Activated CD8-positive, alpha-beta memory T cell treated with anti-CD3 and anti-CD28 coated beads, Interleukin-2, amount 10 ng/mL, durations not matched to agents 7 days and 5 days (primary cell): ENCODE measurements at regions not wholly inside any gene's neighbourhood (a gene's known extent, or its start where the extent isn't known, plus 50 kb on each side); places are given as distances from the start of the nearest gene placed in this dataset.
"Not testable (repeated sequence)": the region's sequence is repeated elsewhere in the genome, so short reads cannot be mapped to it uniquely, and the experiment has no call there.

Experiments used
- ATAC-seq: fragments of 150-1000 bp; cut with Tn5 transposase; one replicate; pipeline ENCODE4 v1.10.0; 2021; ENCODE audit warnings: moderate library complexity
- CTCF ChIA-PET: fragments of 350-600 bp; sonication (Branson Sonifier 250); formaldehyde crosslinking; loops from one replicate; lab custom pipeline; 2021; ENCODE audit warnings: antibody characterized with exemption; lab: Charles Lee
- DNase-seq: peaks from one replicate; pipeline ENCODE4 v3.0.0-alpha.2; 2020
- H3K27ac Mint-ChIP-seq: one replicate; pipeline ENCODE4 v1.8.0; 2021; ENCODE audit warnings: mild to moderate bottlenecking, mixed read lengths
- H3K27me3 Mint-ChIP-seq: one replicate; pipeline ENCODE4 v1.8.0; 2021; ENCODE audit warnings: mixed read lengths
- H3K36me3 Mint-ChIP-seq: one replicate; pipeline ENCODE4 v1.8.0; 2021; ENCODE audit warnings: mild to moderate bottlenecking, mixed read lengths
- H3K4me1 Mint-ChIP-seq: one replicate; pipeline ENCODE4 v1.8.0; 2021; ENCODE audit warnings: mixed read lengths
- H3K4me3 Mint-ChIP-seq: one replicate; pipeline ENCODE4 v1.8.0; 2021; ENCODE audit warnings: mild to moderate bottlenecking, moderate library complexity, mixed read lengths
- H3K9me3 Mint-ChIP-seq: one replicate; pipeline ENCODE4 v1.8.0; 2022; ENCODE audit warnings: low read depth, mixed read lengths

DNA sequence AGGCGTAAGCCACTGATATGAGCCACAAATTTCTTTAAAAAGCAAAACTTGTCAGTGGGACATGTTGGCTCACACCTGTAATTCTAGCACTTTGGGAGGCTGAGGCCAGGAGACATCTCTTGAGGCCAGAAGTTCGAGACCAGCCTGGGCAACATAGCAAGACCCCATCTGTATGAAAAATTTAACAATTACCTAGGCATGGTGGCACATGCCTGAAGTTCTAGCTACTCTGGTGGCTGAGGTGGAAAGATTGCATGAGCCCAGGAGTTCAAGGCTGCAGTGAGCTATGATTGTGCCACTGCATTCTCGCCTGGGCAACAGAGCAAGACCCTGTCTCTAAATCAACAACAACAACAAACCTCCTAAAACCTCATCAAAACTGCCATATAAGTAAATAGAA lies 147.6 kb upstream of the BARHL2 start:
- DNase-seq (no peak), ATAC-seq (no peak)
- H3K4me1 Mint-ChIP-seq: no peaks in the 10 kb centered on the region
- CTCF ChIA-PET: no interaction called here
- peaks cover 18% of the 10 kb centered on the region for H3K27me3 Mint-ChIP-seq
- H3K27ac Mint-ChIP-seq: no peak overlapping the region
- H3K36me3 Mint-ChIP-seq: no peaks in the 10 kb centered on the region
- no peak overlapping the region for H3K4me3 Mint-ChIP-seq
- no peaks in the 10 kb centered on the region for H3K9me3 Mint-ChIP-seq

DNA sequence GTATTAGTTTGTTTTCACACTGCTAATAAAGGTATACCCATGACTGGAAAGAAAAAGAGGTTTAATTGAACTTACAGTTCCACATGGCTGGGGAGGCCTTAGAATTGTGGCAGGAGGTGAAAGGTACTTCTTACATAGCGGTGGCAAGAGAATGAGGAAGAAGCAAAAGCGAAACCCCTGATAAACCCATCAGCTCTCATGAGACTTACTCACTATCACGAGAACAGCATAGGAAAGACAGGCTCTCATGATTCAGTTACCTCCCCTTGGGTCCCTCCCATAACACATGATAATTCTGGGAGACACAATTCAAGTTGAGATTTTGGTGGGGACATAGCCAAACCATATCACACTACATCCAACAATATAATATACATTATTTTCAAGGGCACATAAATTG lies 145.7 kb upstream of the BARHL2 start:
- Mint-ChIP-seq H3K4me3 (no peak overlapping the region), H3K4me1 (no peaks in the 10 kb centered on the region), H3K27ac (no peak overlapping the region), H3K9me3 (no peaks in the 10 kb centered on the region), H3K36me3 (no peaks in the 10 kb centered on the region), H3K27me3 (peaks cover 20% of the 10 kb centered on the region)
- no peak for DNase-seq
- CTCF ChIA-PET: no interaction called here
- no peak for ATAC-seq

DNA sequence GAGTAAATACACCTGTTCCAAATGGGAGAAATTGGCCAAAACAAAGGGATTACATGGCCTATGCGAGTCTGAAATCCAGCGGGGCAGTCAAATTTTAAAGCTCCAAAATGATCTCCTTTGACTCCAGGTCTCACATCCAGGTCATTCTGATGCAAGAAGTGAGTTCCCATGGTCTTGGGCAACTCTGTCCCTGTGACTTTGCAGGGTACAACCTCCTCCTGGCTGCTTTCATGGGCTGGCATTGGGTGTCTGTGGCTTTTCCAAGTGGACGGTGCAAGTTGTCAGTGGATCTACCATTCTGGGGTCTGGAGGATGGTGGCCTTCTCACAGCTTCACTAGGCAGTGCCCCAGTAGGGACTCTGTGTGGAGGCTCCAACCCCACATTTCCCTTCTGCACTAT lies 144.3 kb upstream of the BARHL2 start:
- H3K4me1 Mint-ChIP-seq, H3K9me3 Mint-ChIP-seq, H3K27ac Mint-ChIP-seq, DNase-seq, ATAC-seq, CTCF ChIA-PET, H3K36me3 Mint-ChIP-seq, H3K4me3 Mint-ChIP-seq: not testable (repeated sequence)
- peaks cover 24% of the 10 kb centered on the region for H3K27me3 Mint-ChIP-seq

DNA sequence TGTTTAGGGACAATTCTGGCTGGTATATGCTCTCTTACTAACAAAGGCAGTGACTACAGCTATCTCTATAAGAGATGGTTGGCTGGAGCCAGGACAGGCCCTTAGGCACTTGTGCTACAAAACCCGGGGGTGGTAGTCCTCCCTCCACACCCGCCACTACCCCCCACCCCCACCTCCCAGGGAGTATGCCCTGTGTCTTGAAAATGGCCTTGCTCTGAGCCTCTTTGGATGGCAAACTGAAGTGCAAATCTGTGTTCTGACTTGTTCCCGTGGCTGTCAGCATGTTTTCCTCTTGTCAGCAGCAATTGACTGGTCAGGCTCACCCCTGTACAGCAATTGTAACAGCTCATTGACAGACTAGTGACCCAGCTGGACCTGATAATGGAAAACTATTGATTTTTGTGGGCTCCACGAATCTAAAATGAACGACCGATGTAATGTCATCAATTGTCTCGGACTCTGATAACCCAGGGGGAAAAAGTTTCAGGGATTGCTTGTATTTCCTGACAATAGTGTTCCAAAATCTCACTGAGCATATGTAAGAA lies 139.4 kb upstream of the BARHL2 start:
- CTCF ChIA-PET: interaction anchor here (1.0 kb wide), 1 partner anchor 89 kb away, joined by 4 read pairs; no protein-coding TSS in a partner anchor

DNA sequence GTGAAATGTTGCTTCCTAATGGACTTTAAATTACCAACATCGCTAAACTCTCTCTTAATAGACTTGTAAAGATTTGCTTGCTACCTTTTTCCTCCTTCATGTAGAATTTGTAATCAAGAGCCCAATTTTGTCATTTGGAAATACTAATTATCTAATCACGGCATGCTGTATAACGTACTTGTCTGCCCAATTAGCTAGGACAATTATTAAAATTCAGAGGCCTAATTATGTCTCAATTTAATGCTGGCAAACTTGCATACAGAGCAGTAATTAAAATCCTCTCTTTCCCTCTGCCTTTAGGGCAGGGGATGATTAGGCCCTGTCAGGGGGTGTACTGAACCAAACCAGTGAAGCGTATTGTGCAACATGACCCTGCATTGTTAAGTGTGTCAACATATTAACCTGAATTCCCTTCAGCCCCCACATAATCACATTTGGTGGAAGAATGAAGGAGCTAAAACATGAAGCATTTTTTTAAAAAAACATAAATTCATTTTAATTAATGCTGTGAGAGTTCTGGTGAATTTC lies 137.4 kb upstream of the BARHL2 start:
- no peak overlapping the region for H3K4me3 Mint-ChIP-seq
- peaks cover 9% of the 10 kb centered on the region for H3K4me1 Mint-ChIP-seq
- H3K9me3 Mint-ChIP-seq: no peaks in the 10 kb centered on the region
- ATAC-seq: no peak
- H3K27ac Mint-ChIP-seq: no peak overlapping the region
- DNase-seq: no peak
- H3K36me3 Mint-ChIP-seq: no peaks in the 10 kb centered on the region
- CTCF ChIA-PET: interaction anchor here (2.3 kb wide), 1 partner anchor 133 kb away, joined by 7 read pairs; no protein-coding TSS in a partner anchor
- peaks cover 38% of the 10 kb centered on the region for H3K27me3 Mint-ChIP-seq

More for the DNA sequence above, 139.4 kb upstream of the BARHL2 start:
- Mint-ChIP-seq H3K4me3 (no peak overlapping the region), H3K27ac (no peak overlapping the region), H3K9me3 (no peaks in the 10 kb centered on the region), H3K27me3 (peaks cover 38% of the 10 kb centered on the region), H3K4me1 (peaks cover 4% of the 10 kb centered on the region), H3K36me3 (no peaks in the 10 kb centered on the region)
- no peak for DNase-seq
- ATAC-seq: no peak

DNA sequence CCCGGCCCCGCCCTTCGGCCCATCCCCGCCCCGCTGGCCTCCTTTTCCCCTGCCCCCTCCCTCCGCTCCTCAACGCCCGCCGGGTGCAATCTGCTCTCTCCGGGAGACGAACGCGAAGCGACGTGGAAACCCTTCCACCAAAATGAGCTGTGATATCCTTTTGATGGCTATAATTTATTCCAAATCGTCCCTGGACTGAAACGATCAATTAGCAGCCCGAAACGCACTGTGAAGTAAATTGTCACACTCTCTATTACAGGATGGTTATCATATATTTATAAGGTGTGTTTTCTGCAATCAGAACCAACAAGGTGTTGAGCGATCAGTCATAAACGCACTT lies 134.6 kb upstream of the BARHL2 start:
- peaks cover 9% of the 10 kb centered on the region for H3K4me1 Mint-ChIP-seq
- H3K27ac Mint-ChIP-seq: no peak overlapping the region
- CTCF ChIA-PET: interaction anchor here (0.8 to 1.3 kb wide), 4 partner anchors 14 to 314 kb away, joined by 3 to 4 read pairs (median 3); no protein-coding TSS in a partner anchor
- peak overlapping the region; percentile 69 for H3K4me3 Mint-ChIP-seq
- H3K9me3 Mint-ChIP-seq: no peaks in the 10 kb centered on the region
- H3K36me3 Mint-ChIP-seq: no peaks in the 10 kb centered on the region
- DNase-seq (no peak), ATAC-seq (no peak)
- peaks cover 51% of the 10 kb centered on the region for H3K27me3 Mint-ChIP-seq

DNA sequence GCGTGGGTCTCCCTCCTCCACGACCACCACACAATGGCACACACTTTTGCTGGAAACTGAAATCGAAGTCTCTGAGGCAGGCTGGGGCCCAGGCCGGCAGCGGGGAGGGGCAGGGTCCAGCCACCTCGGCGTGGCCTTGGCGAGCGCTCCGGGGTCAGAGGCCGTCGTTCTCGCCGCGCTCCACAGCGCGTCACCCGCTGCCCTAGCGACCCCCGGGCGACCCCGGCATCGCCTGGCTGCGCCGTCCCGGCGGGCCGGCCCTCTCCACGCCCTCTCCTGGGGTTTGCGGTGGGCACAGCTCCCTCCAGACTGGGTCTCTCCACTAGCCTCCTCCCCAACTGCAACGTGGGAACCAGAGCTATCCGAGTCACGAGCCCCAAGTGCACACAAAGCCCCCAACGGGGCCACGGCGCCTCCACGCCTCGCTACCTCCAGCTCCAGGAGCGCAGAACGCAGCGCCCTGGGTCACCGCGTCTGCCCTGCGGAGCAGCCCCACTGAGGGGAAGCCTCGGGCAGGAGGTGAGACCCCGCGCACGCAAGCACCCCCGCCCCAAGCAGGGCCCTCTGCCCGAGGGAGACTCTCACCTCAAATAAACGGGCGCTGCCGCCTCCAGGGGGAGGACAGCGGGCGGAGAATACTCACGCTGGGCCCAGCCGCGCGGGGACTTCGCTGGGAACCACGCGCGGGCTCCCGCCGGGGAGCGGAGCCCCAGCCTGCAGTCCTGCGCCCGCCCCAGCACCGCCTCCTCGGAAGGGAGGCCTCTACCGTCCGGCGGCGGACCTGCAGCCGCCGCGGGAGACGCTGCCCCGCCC lies 134.0 kb upstream of the BARHL2 start:
- Mint-ChIP-seq H3K36me3 (no peaks in the 10 kb centered on the region), H3K27me3 (peaks cover 56% of the 10 kb centered on the region), H3K27ac (no peak overlapping the region), H3K9me3 (no peaks in the 10 kb centered on the region), H3K4me3 (peak overlapping the region; percentile 66), H3K4me1 (peaks cover 9% of the 10 kb centered on the region)
- CTCF ChIA-PET: interaction anchor here (0.8 to 1.2 kb wide), 4 partner anchors 20 to 314 kb away, joined by 3 to 6 read pairs (median 4); no protein-coding TSS in a partner anchor
- ATAC-seq (peak; percentile 98), DNase-seq (peak; percentile 83)

DNA sequence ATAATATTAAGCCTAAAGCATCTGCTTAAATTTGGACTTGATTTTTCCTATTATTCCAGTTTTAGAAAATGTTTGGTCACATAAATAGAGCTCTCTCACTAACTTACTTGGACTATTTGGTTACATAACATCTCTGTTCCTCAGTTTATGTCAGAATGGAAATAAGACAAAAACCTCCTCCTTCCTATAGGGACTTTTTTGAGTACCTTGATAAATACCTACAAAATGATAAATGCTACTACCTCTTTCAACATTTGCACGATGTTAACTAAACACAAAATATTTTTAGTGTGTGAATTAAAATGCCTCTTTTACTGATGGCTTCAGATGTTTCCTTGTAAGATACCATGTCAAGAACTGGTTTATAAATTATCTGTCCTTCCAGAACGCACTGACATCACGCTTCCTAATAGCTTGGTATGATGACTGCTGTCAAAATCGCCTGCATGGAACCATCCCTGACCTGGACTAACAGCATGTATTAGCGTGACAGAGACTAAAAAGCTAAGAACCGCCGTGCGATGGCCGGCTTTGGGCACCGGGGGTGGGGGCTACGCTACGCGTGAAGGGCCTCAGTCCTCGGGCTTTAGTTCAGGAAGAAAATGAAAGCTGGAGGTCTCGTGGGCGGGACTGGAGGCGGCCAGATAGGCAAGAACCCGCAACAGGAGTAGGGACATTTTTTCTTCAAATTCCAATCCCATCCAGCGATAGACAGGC lies 133.2 kb upstream of the BARHL2 start:
- no peak overlapping the region for H3K27ac Mint-ChIP-seq

DNA sequence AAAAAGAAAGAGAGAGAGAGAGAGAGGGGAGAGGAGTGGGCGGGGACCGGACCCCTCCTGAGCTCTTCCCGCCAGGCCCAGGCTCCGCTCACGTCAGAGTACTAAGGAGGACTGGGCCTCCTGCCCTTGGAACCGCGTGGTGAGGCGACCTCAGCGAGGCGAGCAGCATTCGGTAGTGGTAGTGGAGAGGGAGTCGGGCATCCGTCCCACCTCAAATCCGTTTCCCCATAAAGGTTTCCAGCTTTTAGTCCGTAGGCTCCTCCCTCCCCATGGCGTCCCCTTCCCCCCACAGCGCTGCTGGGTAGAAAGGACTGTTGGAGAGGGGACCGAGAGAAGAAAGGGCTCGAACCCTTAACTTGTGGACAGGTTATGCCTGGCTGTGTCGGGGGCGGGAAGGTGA lies 124.4 kb upstream of the BARHL2 start:
- CTCF ChIA-PET: no interaction called here
- Mint-ChIP-seq H3K9me3 (peaks cover 2% of the 10 kb centered on the region), H3K4me1 (peaks cover 2% of the 10 kb centered on the region), H3K27ac (no peak overlapping the region), H3K36me3 (peaks cover 2% of the 10 kb centered on the region), H3K4me3 (no peak overlapping the region), H3K27me3 (peaks cover 93% of the 10 kb centered on the region)
- ATAC-seq (no peak), DNase-seq (no peak)

More for the DNA sequence above, 133.2 kb upstream of the BARHL2 start:
- CTCF ChIA-PET: interaction anchor here (1.2 kb wide), 2 partner anchors 129 to 315 kb away, joined by 5 to 6 read pairs; no protein-coding TSS in a partner anchor
- Mint-ChIP-seq H3K4me3 (peak overlapping the region; percentile 66), H3K9me3 (no peaks in the 10 kb centered on the region), H3K36me3 (no peaks in the 10 kb centered on the region), H3K4me1 (peaks cover 9% of the 10 kb centered on the region), H3K27me3 (peaks cover 61% of the 10 kb centered on the region)
- DNase-seq (peak; percentile 42), ATAC-seq (no peak)

DNA sequence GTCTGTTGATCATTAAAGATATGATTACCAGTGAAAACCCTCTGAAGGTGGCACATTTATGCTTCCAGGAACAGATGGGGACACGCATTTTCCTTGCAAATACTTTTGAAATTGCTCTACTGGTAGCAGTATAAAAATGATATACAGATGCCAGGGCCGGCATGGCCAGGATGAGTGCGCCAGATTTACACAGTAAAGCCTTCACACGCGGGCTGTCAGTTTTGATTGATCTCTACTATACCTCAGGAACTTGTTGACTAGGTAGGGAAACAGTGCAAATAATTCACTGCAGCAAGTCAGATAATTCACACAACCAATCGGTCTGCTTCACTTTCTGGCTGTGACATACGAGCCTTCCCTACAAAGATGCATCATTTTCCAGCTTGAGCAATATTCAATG lies 123.2 kb upstream of the BARHL2 start:
- DNase-seq (no peak), ATAC-seq (no peak)
- peaks cover 2% of the 10 kb centered on the region for H3K9me3 Mint-ChIP-seq
- no peak overlapping the region for H3K4me3 Mint-ChIP-seq
- H3K4me1 Mint-ChIP-seq: peaks cover 4% of the 10 kb centered on the region
- H3K27ac Mint-ChIP-seq: no peak overlapping the region
- CTCF ChIA-PET: no interaction called here
- H3K36me3 Mint-ChIP-seq: peaks cover 3% of the 10 kb centered on the region
- H3K27me3 Mint-ChIP-seq: peaks cover 93% of the 10 kb centered on the region

DNA sequence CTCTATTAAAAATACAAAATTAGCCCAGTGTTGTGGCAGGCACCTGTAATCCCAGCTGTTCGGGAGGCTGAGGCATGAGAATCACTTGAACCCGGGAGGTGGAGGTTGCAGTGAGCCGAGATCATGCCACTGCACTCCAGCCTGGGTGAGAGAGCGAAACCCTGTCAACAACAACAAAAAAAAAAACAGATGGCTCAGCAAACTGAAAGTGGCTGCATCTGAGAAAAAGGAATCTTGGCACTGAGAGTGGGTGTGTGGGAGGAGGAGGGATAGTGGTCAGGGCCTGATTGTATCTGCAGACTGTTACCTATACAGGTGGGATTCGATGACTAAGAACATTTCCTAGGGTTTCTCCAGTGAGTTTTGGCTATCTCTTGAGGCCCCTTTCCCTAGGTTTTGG lies 122.2 kb upstream of the BARHL2 start:
- Mint-ChIP-seq H3K9me3 (peaks cover 2% of the 10 kb centered on the region), H3K4me1 (peaks cover 12% of the 10 kb centered on the region), H3K4me3 (no peak overlapping the region), H3K36me3 (peaks cover 7% of the 10 kb centered on the region), H3K27me3 (peaks cover 93% of the 10 kb centered on the region), H3K27ac (no peak overlapping the region)
- DNase-seq (no peak), ATAC-seq (no peak)
- CTCF ChIA-PET: no interaction called here

DNA sequence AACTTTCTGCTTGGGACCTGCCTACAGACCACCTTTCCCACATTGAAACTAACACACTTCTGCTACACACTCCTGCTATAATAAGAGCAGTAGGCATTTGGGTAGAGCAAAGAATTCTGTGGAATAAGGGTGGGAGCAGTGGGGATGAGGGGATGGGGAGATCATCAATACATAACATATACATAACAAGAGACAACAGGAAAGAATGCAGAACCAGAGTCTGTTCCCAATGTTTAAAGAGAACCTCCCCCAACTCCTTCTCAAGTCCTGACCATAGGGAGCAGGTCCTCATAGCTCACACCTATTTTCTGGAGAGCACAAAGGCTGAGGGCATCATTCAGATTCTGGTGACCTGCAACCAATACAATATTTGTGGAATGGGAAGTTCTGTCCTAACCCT lies 121.6 kb upstream of the BARHL2 start:
- Mint-ChIP-seq H3K4me1 (peaks cover 13% of the 10 kb centered on the region), H3K27ac (no peak overlapping the region), H3K27me3 (peaks cover 95% of the 10 kb centered on the region), H3K9me3 (peaks cover 2% of the 10 kb centered on the region), H3K36me3 (peaks cover 7% of the 10 kb centered on the region), H3K4me3 (no peak overlapping the region)
- ATAC-seq: no peak
- CTCF ChIA-PET: no interaction called here
- DNase-seq: no peak

DNA sequence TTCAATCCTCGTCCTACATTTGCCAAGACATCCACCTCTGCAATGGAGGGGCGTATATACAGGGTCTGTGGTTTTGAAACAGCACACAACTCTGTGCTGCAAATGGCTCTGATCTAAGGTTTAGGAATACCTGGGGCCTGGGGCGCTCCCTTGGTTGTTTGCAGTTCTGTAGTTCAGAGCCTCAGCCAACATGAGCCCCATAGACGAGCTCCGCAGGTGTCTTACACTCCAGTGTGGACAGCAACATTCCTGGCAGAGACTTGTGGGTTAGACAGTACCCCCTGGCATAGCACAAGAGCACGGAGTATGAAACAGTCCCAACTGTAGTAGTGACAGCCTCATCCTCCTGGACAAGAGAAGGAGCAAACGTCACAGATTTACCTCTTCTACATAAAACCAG lies 120.3 kb upstream of the BARHL2 start:
- H3K9me3 Mint-ChIP-seq: peaks cover 2% of the 10 kb centered on the region
- ATAC-seq: no peak
- H3K27ac Mint-ChIP-seq: no peak overlapping the region
- no peak for DNase-seq
- H3K4me3 Mint-ChIP-seq: no peak overlapping the region
- H3K27me3 Mint-ChIP-seq: peaks cover 95% of the 10 kb centered on the region
- peaks cover 13% of the 10 kb centered on the region for H3K4me1 Mint-ChIP-seq
- peaks cover 7% of the 10 kb centered on the region for H3K36me3 Mint-ChIP-seq
- CTCF ChIA-PET: no interaction called here
